ENCODE measurements at regions not wholly inside any gene's neighbourhood (a gene's known extent, or its start where the extent isn't known, plus 50 kb on each side); places are given as distances from the start of the nearest gene placed in this dataset.

DNA sequence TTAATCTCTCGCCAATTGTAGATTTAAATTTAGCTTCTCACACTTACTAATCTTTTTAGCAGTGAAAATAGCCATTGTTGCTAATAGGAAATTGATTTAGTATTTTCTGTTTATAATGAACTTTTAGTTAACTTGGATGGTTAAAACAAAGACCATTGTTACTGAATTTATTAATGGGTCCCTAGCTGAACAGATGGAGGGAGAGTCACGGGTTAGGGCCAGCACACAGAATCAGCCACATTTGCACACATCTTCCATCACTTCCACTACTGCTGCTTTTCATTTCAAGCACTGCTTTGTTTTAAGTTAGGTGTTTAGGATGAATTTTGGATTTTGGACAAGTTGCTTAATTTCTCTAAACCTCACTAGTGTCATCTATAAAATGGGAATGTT, 125.9 kb upstream of the ADAMTSL1 start:
- TF ChIP-seq, protein P1, sequence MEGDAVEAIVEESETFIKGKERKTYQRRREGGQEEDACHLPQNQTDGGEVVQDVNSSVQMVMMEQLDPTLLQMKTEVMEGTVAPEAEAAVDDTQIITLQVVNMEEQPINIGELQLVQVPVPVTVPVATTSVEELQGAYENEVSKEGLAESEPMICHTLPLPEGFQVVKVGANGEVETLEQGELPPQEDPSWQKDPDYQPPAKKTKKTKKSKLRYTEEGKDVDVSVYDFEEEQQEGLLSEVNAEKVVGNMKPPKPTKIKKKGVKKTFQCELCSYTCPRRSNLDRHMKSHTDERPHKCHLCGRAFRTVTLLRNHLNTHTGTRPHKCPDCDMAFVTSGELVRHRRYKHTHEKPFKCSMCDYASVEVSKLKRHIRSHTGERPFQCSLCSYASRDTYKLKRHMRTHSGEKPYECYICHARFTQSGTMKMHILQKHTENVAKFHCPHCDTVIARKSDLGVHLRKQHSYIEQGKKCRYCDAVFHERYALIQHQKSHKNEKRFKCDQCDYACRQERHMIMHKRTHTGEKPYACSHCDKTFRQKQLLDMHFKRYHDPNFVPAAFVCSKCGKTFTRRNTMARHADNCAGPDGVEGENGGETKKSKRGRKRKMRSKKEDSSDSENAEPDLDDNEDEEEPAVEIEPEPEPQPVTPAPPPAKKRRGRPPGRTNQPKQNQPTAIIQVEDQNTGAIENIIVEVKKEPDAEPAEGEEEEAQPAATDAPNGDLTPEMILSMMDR (conservative IDR thresholded peaks at IDR 0.05; ENCODE audit: low read depth, low read length): no peak
- TF ChIP-seq POLR2A (IDR thresholded peaks at IDR 0.05; ENCODE audit: low read depth, low read length) (no peak), MXI1 (IDR thresholded peaks at IDR 0.05; ENCODE audit: borderline replicate concordance, low read depth, low read length) (no peak), MAZ (IDR thresholded peaks at IDR 0.05; ENCODE audit: borderline replicate concordance, low read depth, low read length) (no peak), SMC3 (IDR thresholded peaks at IDR 0.05; ENCODE audit: low read depth, low read length) (no peak), RAD21 (IDR thresholded peaks at IDR 0.05; ENCODE audit: low read length) (no peak), BHLHE40 (IDR thresholded peaks at IDR 0.05; ENCODE audit: low read depth, low read length) (no peak), CEBPB (IDR thresholded peaks at IDR 0.05; ENCODE audit: low read depth, low read length) (no peak)
- TF ChIP-seq, protein P2, sequence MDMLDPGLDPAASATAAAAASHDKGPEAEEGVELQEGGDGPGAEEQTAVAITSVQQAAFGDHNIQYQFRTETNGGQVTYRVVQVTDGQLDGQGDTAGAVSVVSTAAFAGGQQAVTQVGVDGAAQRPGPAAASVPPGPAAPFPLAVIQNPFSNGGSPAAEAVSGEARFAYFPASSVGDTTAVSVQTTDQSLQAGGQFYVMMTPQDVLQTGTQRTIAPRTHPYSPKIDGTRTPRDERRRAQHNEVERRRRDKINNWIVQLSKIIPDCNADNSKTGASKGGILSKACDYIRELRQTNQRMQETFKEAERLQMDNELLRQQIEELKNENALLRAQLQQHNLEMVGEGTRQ (IDR thresholded peaks at IDR 0.05; ENCODE audit: low read depth, low read length): no peak
